HepG2 (cell line): ENCODE measurements at regions not wholly inside any gene's neighbourhood (a gene's known extent, or its start where the extent isn't known, plus 50 kb on each side); places are given as distances from the start of the nearest gene placed in this dataset.

ENCODE experiments used
- AGO1 ChIP-seq: fragments of 200-400 bp; formaldehyde crosslinking; IDR thresholded peaks from 2 replicates; pipeline ENCODE4 v1.6.1; 2017; ENCODE audit warnings: mild to moderate bottlenecking, low read depth, low read length, moderate library complexity; ENCODE audit not compliant: poor library complexity, severe bottlenecking
- ATF7 ChIP-seq, 2 experiments: fragments of 450-650 bp in 1 of 2; sonication (generic) in 1 of 2; formaldehyde crosslinking in 1 of 2; IDR thresholded peaks; 2 replicates each; pipeline versions ENCODE4 v1.4.0 to v1.6.1; 2016 to 2020; ENCODE audit warnings: antibody characterized with exemption in 1 of 2, mild to moderate bottlenecking in 1 of 2, missing genetic modification reagents in 1 of 2
- ELF1 ChIP-seq: sonication (generic); formaldehyde crosslinking; IDR thresholded peaks from 2 replicates; pipeline ENCODE4 v1.4.0; 2020; ENCODE audit warnings: missing genetic modification reagents
- FOSL1 ChIP-seq: sonication (generic); formaldehyde crosslinking; IDR thresholded peaks from 2 replicates; pipeline ENCODE4 v1.9.0; 2021; ENCODE audit warnings: missing genetic modification reagents, borderline replicate concordance
- KLF13 ChIP-seq: sonication (generic); formaldehyde crosslinking; IDR thresholded peaks from 2 replicates; pipeline ENCODE4 v1.4.0; 2020; ENCODE audit warnings: mild to moderate bottlenecking, missing genetic modification reagents
- KLF6 ChIP-seq: IDR thresholded peaks from 2 replicates; pipeline ENCODE4 v1.8.0; 2016; ENCODE audit warnings: missing biosample characterization, missing genetic modification reagents
- SMARCC2 ChIP-seq: fragments of 450-650 bp; IDR thresholded peaks from 2 replicates; pipeline ENCODE4 v1.6.1; 2017; ENCODE audit warnings: antibody characterized with exemption, mild to moderate bottlenecking
- SMC3 ChIP-seq: IDR thresholded peaks from 2 replicates; pipeline ENCODE4 v1.6.1; 2011; ENCODE audit warnings: low read length, improper control_type of control experiment
- SOX6 ChIP-seq, 2 experiments: fragments of 450-650 bp in 1 of 2; sonication (generic) in 1 of 2; formaldehyde crosslinking in 1 of 2; IDR thresholded peaks; 2 replicates each; pipeline versions ENCODE4 v1.4.0 to v1.6.1; 2017 to 2020; ENCODE audit warnings: antibody characterized with exemption in 1 of 2, mild to moderate bottlenecking in 1 of 2, missing genetic modification reagents in 1 of 2
- TAF15 ChIP-seq: fragments of 200-400 bp; formaldehyde crosslinking; IDR thresholded peaks from one replicate; pipeline ENCODE4 v1.6.1; 2018; ENCODE audit warnings: mild to moderate bottlenecking, low read depth, low read length; ENCODE audit not compliant: poor library complexity, severe bottlenecking
- TBL1XR1 ChIP-seq: fragments of 150-350 bp; IDR thresholded peaks from 2 replicates; pipeline ENCODE4 v1.6.1; 2014; ENCODE audit warnings: borderline replicate concordance, low read length; ENCODE audit not compliant: partially characterized antibody
- TOPORS ChIP-seq: sonication (generic); formaldehyde crosslinking; IDR thresholded peaks from 2 replicates; pipeline ENCODE4 v1.8.0; 2023; ENCODE audit warnings: mild to moderate bottlenecking, missing genetic modification reagents
- WIZ ChIP-seq: sonication (generic); formaldehyde crosslinking; IDR thresholded peaks from 2 replicates; pipeline ENCODE4 v1.5.1; 2020; ENCODE audit warnings: mild to moderate bottlenecking, missing genetic modification reagents
- ZBTB25 ChIP-seq: IDR thresholded peaks from 2 replicates; pipeline ENCODE4 v1.6.1; 2018; ENCODE audit warnings: missing genetic modification reagents
- ZBTB26 ChIP-seq: IDR thresholded peaks from 2 replicates; pipeline ENCODE4 v1.6.1; 2016; ENCODE audit warnings: missing compliant biosample characterization, missing genetic modification reagents, borderline replicate concordance
- ZKSCAN5 ChIP-seq: sonication (generic); formaldehyde crosslinking; IDR thresholded peaks from 2 replicates; pipeline ENCODE4 v1.5.1; 2020; ENCODE audit warnings: mild to moderate bottlenecking, missing genetic modification reagents
- ZNF12 ChIP-seq: sonication (generic); formaldehyde crosslinking; IDR thresholded peaks from 2 replicates; pipeline ENCODE4 v1.5.0; 2020; ENCODE audit warnings: missing genetic modification reagents
- ZNF281 ChIP-seq: sonication (generic); formaldehyde crosslinking; IDR thresholded peaks from 2 replicates; pipeline ENCODE4 v1.4.0; 2020; ENCODE audit warnings: missing genetic modification reagents, borderline replicate concordance
- ZNF3 ChIP-seq: IDR thresholded peaks from 2 replicates; pipeline ENCODE4 v1.7.0; 2017; ENCODE audit warnings: inconsistent platforms
- TF ChIP-seq, protein P1 (sequence below): sonication (generic); formaldehyde crosslinking; IDR thresholded peaks from 2 replicates; pipeline ENCODE4 v1.9.0; 2021; ENCODE audit warnings: missing genetic modification reagents, borderline replicate concordance
- TF ChIP-seq, protein P2 (sequence below): sonication (generic); formaldehyde crosslinking; IDR thresholded peaks from 2 replicates; pipeline ENCODE4 v1.5.0; 2020; ENCODE audit warnings: missing genetic modification reagents
- TF ChIP-seq, protein P3 (sequence below): sonication (generic); formaldehyde crosslinking; IDR thresholded peaks from 2 replicates; pipeline ENCODE4 v1.8.0; 2022; ENCODE audit warnings: missing genetic modification reagents, low read depth, mild to moderate bottlenecking, borderline replicate concordance

- TF ChIP-seq ZBTB25 (CRISPR knock-in tag), result no peak
- no peak for TF ChIP-seq KLF13
- TF ChIP-seq, protein P1, sequence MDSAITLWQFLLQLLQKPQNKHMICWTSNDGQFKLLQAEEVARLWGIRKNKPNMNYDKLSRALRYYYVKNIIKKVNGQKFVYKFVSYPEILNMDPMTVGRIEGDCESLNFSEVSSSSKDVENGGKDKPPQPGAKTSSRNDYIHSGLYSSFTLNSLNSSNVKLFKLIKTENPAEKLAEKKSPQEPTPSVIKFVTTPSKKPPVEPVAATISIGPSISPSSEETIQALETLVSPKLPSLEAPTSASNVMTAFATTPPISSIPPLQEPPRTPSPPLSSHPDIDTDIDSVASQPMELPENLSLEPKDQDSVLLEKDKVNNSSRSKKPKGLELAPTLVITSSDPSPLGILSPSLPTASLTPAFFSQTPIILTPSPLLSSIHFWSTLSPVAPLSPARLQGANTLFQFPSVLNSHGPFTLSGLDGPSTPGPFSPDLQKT (CRISPR knock-in tag), result no peak
- TF ChIP-seq ZNF281, result peak; percentile 51; the same call in 1 of the 2 replicates
- TF ChIP-seq ZKSCAN5, result no peak
- no peak for TF ChIP-seq ZNF12 (CRISPR knock-in tag)
- no peak for TF ChIP-seq TBL1XR1
- TF ChIP-seq WIZ (CRISPR knock-in tag), result no peak
- no peak for TF ChIP-seq AGO1
- TF ChIP-seq, protein P2, sequence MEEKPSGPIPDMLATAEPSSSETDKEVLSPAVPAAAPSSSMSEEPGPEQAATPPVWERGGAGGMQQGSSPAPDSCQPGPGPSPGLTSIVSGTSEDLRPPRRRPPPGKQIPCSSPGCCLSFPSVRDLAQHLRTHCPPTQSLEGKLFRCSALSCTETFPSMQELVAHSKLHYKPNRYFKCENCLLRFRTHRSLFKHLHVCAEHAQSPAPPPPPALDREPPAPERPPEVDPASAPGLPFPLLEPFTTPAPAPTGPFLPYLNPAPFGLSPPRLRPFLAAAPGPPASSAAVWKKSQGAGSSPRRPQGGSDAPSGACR (CRISPR knock-in tag), result no peak
- TF ChIP-seq ATF7 (IDR thresholded peaks at IDR 0.05), result no peak
- TF ChIP-seq ATF7 (CRISPR knock-in tag; IDR thresholded peaks at IDR 0.05), result no peak
- TF ChIP-seq KLF6, result no peak
- TF ChIP-seq FOSL1 (CRISPR knock-in tag), result no peak
- TF ChIP-seq ZBTB26 (CRISPR knock-in tag), result peak; percentile 55; the same call in 1 of the 2 replicates
- TF ChIP-seq TAF15, result no peak
- no peak for TF ChIP-seq ELF1 (CRISPR knock-in tag)
- TF ChIP-seq, protein P3, sequence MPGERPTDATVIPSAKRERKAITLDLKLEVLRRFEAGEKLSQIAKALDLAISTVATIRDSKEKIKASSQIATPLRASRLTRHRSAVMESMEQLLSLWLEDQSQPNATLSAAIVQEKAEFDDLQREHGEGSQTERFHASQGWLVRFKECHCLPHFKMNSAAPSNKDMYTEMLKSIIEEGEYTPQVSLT (CRISPR knock-in tag), result no peak
- TF ChIP-seq SMARCC2, result no peak
- no peak for TF ChIP-seq SOX6 (IDR thresholded peaks at IDR 0.05)
- TF ChIP-seq SOX6 (CRISPR knock-in tag; IDR thresholded peaks at IDR 0.05), result no peak
- no peak for TF ChIP-seq ZNF3 (CRISPR knock-in tag)
- no peak for TF ChIP-seq TOPORS (CRISPR knock-in tag)
- peak; percentile 76 for TF ChIP-seq SMC3
These were observed 170.5 kb upstream of the PROK2 start (continued) for GRCh38 chr3:71955240-71956068.
